H1 (cell line): ENCODE measurements at regions not wholly inside any gene's neighbourhood (a gene's known extent, or its start where the extent isn't known, plus 50 kb on each side); places are given as distances from the start of the nearest gene placed in this dataset.

Source experiments
- CTCF ChIA-PET: fragments of 300-600 bp; sonication (Branson Sonifier 250); formaldehyde crosslinking; loops from one replicate; lab custom pipeline; 2021; ENCODE audit not compliant: partially characterized antibody; lab: Charles Lee
- POLR2A ChIA-PET: fragments of 300-600 bp; sonication (Branson Sonifier 250); formaldehyde crosslinking; loops from one replicate; lab custom pipeline; 2021; ENCODE audit warnings: inconsistent platforms; ENCODE audit not compliant: partially characterized antibody; lab: Charles Lee
- DNase-seq, 2 experiments: peaks; one replicate each; pipeline versions ENCODE4 v3.0.0 to v3.0.0-alpha.2; 2010 to 2022; ENCODE audit warnings: low spot score in 2 of 2, low read depth in 1 of 2, mixed read lengths in 1 of 2
- FAIRE-seq: peaks from 2 replicates; lab custom pipeline; 2011; peaks lifted over from hg19 to GRCh38; lab: Jason Lieb, UNC
- H2AFZ ChIP-seq: 2 replicates; pipeline ENCODE4 v1.8.1; 2012; ENCODE audit warnings: low read length, inconsistent platforms
- H2AK5ac ChIP-seq: 2 replicates; pipeline ENCODE4 v1.6.1; 2013; ENCODE audit warnings: low read depth, low read length
- H2BK120ac ChIP-seq: replicated peaks from 2 replicates; pipeline ENCODE3; 2013; ENCODE audit warnings: low read depth, low read length, inconsistent platforms
- H2BK12ac ChIP-seq: 2 replicates; pipeline ENCODE4 v1.6.1; 2013; ENCODE audit warnings: low read depth, low read length
- H2BK15ac ChIP-seq: 2 replicates; pipeline ENCODE4 v1.6.1; 2013; ENCODE audit warnings: low read length
- H2BK20ac ChIP-seq: 2 replicates; pipeline ENCODE4 v1.6.1; 2013; ENCODE audit warnings: low read length
- H2BK5ac ChIP-seq: 2 replicates; pipeline ENCODE4 v1.6.1; 2013; ENCODE audit warnings: low read depth, low read length
- H3K14ac ChIP-seq: 2 replicates; pipeline ENCODE4 v1.6.1; 2013; ENCODE audit warnings: inconsistent platforms; ENCODE audit not compliant: insufficient read length
- H3K18ac ChIP-seq: 2 replicates; pipeline ENCODE4 v1.6.1; 2013; ENCODE audit warnings: low read length; ENCODE audit errors: extremely low read depth
- H3K23ac ChIP-seq: 2 replicates; pipeline ENCODE4 v1.6.1; 2013; ENCODE audit warnings: inconsistent platforms; ENCODE audit not compliant: insufficient read length
- H3K23me2 ChIP-seq: 2 replicates; pipeline ENCODE4 v1.6.1; 2013; ENCODE audit warnings: low read depth, low read length
- H3K27ac ChIP-seq: 2 replicates; pipeline ENCODE4 v1.6.1; 2011; ENCODE audit warnings: low read depth, low read length, inconsistent platforms
- H3K27me3 ChIP-seq, 4 experiments: replicated peaks in 1 of 4; 1 replicate in 1 of 4; 2 replicates in 3 of 4; pipeline versions ENCODE4 v1.6.1 to v1.8.1; 2011 to 2013; ENCODE audit warnings: low read length in 3 of 4, mild to moderate bottlenecking in 3 of 4, inconsistent platforms in 2 of 4, mixed read lengths in 2 of 4, moderate library complexity in 1 of 4; ENCODE audit not compliant: control insufficient read depth in 3 of 4, insufficient read depth in 3 of 4; ENCODE audit errors: extremely low read depth in 1 of 4
- H3K36me3 ChIP-seq, 4 experiments: 2 replicates each; pipeline versions ENCODE4 v1.6.1 to v1.8.1; 2011 to 2013; ENCODE audit warnings: mild to moderate bottlenecking in 4 of 4, low read length in 3 of 4, moderate library complexity in 2 of 4, control low read depth in 1 of 4, inconsistent platforms in 1 of 4; ENCODE audit not compliant: insufficient read depth in 4 of 4, control insufficient read depth in 2 of 4
- H3K4ac ChIP-seq: replicated peaks from 2 replicates; pipeline ENCODE3; 2013; ENCODE audit warnings: low read length, low read depth, mixed read lengths, inconsistent platforms; ENCODE audit not compliant: insufficient read length
- H3K4me1 ChIP-seq, 4 experiments: replicated peaks in 1 of 4; 1 replicate in 1 of 4; 2 replicates in 3 of 4; pipeline versions ENCODE4 v1.6.1 to v1.8.1; 2011 to 2013; ENCODE audit warnings: low read length in 3 of 4, inconsistent platforms in 2 of 4, mixed read lengths in 1 of 4; ENCODE audit not compliant: insufficient read depth in 4 of 4, control insufficient read depth in 3 of 4
- H3K4me2 ChIP-seq, 2 experiments: 2 replicates each; pipeline versions ENCODE4 v1.6.1 to v1.8.1; 2011 to 2013; ENCODE audit warnings: low read depth in 2 of 2, low read length in 2 of 2, control low read depth in 1 of 2, inconsistent platforms in 1 of 2, mild to moderate bottlenecking in 1 of 2; ENCODE audit not compliant: insufficient read depth in 1 of 2
- H3K4me3 ChIP-seq, 4 experiments: fragments of 200-600, 300-600 bp in 1 of 4; sonication (generic), shearing (Covaris generic), sonication (Bioruptor Twin) in 1 of 4; 2 replicates each; pipeline versions ENCODE4 v1.5.1 to v1.8.1; 2011 to 2016; ENCODE audit warnings: low read length in 4 of 4, low read depth in 3 of 4, control low read depth in 2 of 4, inconsistent platforms in 2 of 4, mild to moderate bottlenecking in 2 of 4, mixed read lengths in 1 of 4, moderate library complexity in 1 of 4; ENCODE audit not compliant: insufficient read depth in 2 of 4; ENCODE audit errors: extremely low read depth in 1 of 4
- H3K56ac ChIP-seq: replicated peaks from 2 replicates; pipeline ENCODE3; 2013; ENCODE audit warnings: low read depth, mild to moderate bottlenecking, mixed read lengths, low read length, inconsistent platforms; ENCODE audit not compliant: insufficient read length
- H3K79me1 ChIP-seq: 2 replicates; pipeline ENCODE4 v1.6.1; 2013; ENCODE audit warnings: low read depth, low read length, control low read depth
- H3K79me2 ChIP-seq, 2 experiments: 2 replicates each; pipeline versions ENCODE4 v1.6.1 to v1.8.1; 2012 to 2013; ENCODE audit warnings: low read length in 2 of 2, mild to moderate bottlenecking in 2 of 2, inconsistent platforms in 1 of 2; ENCODE audit not compliant: insufficient read depth in 2 of 2, control insufficient read depth in 1 of 2
- H3K9ac ChIP-seq, 4 experiments: replicated peaks in 1 of 4; 1 replicate in 1 of 4; 2 replicates in 3 of 4; pipeline versions ENCODE4 v1.6.1 to v1.8.1; 2011 to 2013; ENCODE audit warnings: low read depth in 3 of 4, low read length in 3 of 4, control low read depth in 2 of 4, mild to moderate bottlenecking in 2 of 4, moderate library complexity in 2 of 4, inconsistent platforms in 1 of 4; ENCODE audit errors: extremely low read depth in 1 of 4
- H3K9me3 ChIP-seq, 2 experiments: 2 replicates each; pipeline versions ENCODE4 v1.6.1 to v1.8.1; 2012 to 2013; ENCODE audit warnings: mild to moderate bottlenecking in 2 of 2, moderate library complexity in 2 of 2, control low read depth in 1 of 2, inconsistent platforms in 1 of 2, low read depth in 1 of 2, low read length in 1 of 2, mixed read lengths in 1 of 2; ENCODE audit not compliant: insufficient read depth in 2 of 2
- H4K20me1 ChIP-seq, 2 experiments: replicated peaks in 1 of 2; 2 replicates each; pipeline versions ENCODE3 to v1.8.1; 2011 to 2013; ENCODE audit warnings: inconsistent platforms in 2 of 2, low read length in 2 of 2, mild to moderate bottlenecking in 1 of 2; ENCODE audit not compliant: insufficient read depth in 2 of 2, control insufficient read depth in 1 of 2
- H4K5ac ChIP-seq: 2 replicates; pipeline ENCODE4 v1.6.1; 2013; ENCODE audit warnings: low read length, low read depth, mixed read lengths, inconsistent platforms; ENCODE audit not compliant: insufficient read length
- H4K8ac ChIP-seq: 2 replicates; pipeline ENCODE4 v1.8.0; 2013; ENCODE audit warnings: mild to moderate bottlenecking, moderate library complexity, low read length, inconsistent platforms; ENCODE audit not compliant: insufficient read depth; ENCODE audit errors: extremely low read depth
- H4K91ac ChIP-seq: replicated peaks from 2 replicates; pipeline ENCODE3; 2013; ENCODE audit warnings: low read length, mixed read lengths, inconsistent platforms; ENCODE audit not compliant: insufficient read length
- ATF2 ChIP-seq: IDR thresholded peaks from 2 replicates; pipeline ENCODE4 v1.6.1; 2012; ENCODE audit warnings: low read length, inconsistent platforms
- BRCA1 ChIP-seq: IDR thresholded peaks from 2 replicates; pipeline ENCODE4 v1.6.1; 2012; ENCODE audit warnings: low read depth, low read length, improper control_type of control experiment
- CEBPB ChIP-seq: IDR thresholded peaks from 2 replicates; pipeline ENCODE4 v1.6.1; 2012; ENCODE audit warnings: low read depth, low read length
- HDAC6 ChIP-seq: IDR thresholded peaks from one replicate; pipeline ENCODE4 v1.7.1; 2012; ENCODE audit warnings: low read depth, mild to moderate bottlenecking, inconsistent platforms, low read length, moderate library complexity
- MAFK ChIP-seq: IDR thresholded peaks from 2 replicates; pipeline ENCODE4 v1.6.1; 2012; ENCODE audit warnings: low read depth, mild to moderate bottlenecking, improper control_type of control experiment, low read length
- NRF1 ChIP-seq: IDR thresholded peaks from 2 replicates; pipeline ENCODE4 v1.6.1; 2011; ENCODE audit warnings: mild to moderate bottlenecking, low read depth, low read length, improper control_type of control experiment
- POLR2A ChIP-seq, 2 experiments: IDR thresholded peaks; 1 replicate in 1 of 2; 2 replicates in 1 of 2; pipeline ENCODE4 v1.6.1; 2011; ENCODE audit warnings: low read depth in 2 of 2, low read length in 2 of 2, mild to moderate bottlenecking in 2 of 2; ENCODE audit errors: control extremely low read depth in 1 of 2
- POLR2AphosphoS5 ChIP-seq: IDR thresholded peaks from 2 replicates; pipeline ENCODE4 v1.6.1; 2011; ENCODE audit warnings: low read depth, low read length
- RNF2 ChIP-seq: fragments of 200-900, 300-1000 bp; sonication (generic); IDR thresholded peaks from 2 replicates; pipeline ENCODE4 v1.7.1; 2016; ENCODE audit warnings: borderline replicate concordance, low read depth, mild to moderate bottlenecking, antibody characterized with exemption, low read length; ENCODE audit not compliant: poor library complexity, severe bottlenecking; ENCODE audit errors: missing control alignments
- SIN3A ChIP-seq, 2 experiments: IDR thresholded peaks in 1 of 2; conservative IDR thresholded peaks in 1 of 2; 2 replicates each; pipeline ENCODE4 v1.6.1; 2011 to 2012; ENCODE audit warnings: low read length in 2 of 2, improper control_type of control experiment in 1 of 2, low read depth in 1 of 2, mild to moderate bottlenecking in 1 of 2
- SUZ12 ChIP-seq: fragments of 200-600 bp; sonication (generic); IDR thresholded peaks from 2 replicates; pipeline ENCODE4 v1.6.1; 2012; ENCODE audit warnings: mild to moderate bottlenecking, inconsistent platforms, low read length, moderate library complexity, mixed read lengths
- TEAD4 ChIP-seq: IDR thresholded peaks from 2 replicates; pipeline ENCODE4 v1.6.1; 2012; ENCODE audit warnings: low read depth, low read length, inconsistent platforms, mixed read lengths
- WGBS, 2 experiments: shearing (Covaris generic) in 1 of 2; methylation state at CpG; one replicate each; pipeline versions ENCODE4 v1.1.6 to v1.1.7; 2013 to 2015; ENCODE audit warnings: low lambda C conversion rate in 2 of 2, mixed read lengths in 2 of 2, inconsistent platforms in 1 of 2, low coverage in 1 of 2, missing lambda C conversion rate in 1 of 2; ENCODE audit not compliant: insufficient replicate concordance in 2 of 2, insufficient coverage in 1 of 2, insufficient read length in 1 of 2; ENCODE audit errors: extremely low coverage in 1 of 2, missing lambda C conversion rate in 1 of 2; 5-methylcytosine and 5-hydroxymethylcytosine counted together
- TF ChIP-seq, protein P1 (sequence below): IDR thresholded peaks from 2 replicates; pipeline ENCODE4 v1.6.1; 2012; ENCODE audit warnings: inconsistent platforms

DNA sequence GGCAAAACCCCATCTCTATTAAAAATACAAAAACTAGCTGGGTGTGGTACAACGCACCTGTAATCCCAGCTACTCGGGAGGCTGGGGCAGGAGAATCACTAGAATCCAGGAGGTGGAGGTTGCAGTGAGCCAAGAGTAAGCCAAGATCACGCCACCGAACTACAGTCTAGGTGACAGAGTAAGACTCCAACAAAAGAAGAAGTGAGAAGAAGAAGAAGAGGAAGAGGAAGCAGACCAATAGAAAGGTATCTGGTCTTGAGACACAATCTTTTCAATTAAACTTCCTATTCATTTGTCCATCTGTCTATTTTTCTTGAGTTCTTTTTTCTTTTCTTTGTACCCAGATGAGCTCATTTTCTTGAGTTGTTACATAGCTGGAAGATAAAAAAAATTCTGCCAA, 55.7 kb upstream of the ACADM start:
- ChIA-PET POLR2A (no interaction called here), CTCF (no interaction called here)
- no peak overlapping the region for H3K18ac ChIP-seq
- peaks cover 2 to 11% (median 9%) of the 10 kb centered on the region in 4 experiments; a peak in 4 of 7 replicates for H3K4me1 ChIP-seq
- H3K36me3 ChIP-seq, result no peaks in the 10 kb centered on the region
- no peak overlapping the region for H2BK15ac ChIP-seq
- no peak overlapping the region for H2AK5ac ChIP-seq
- no peaks in the 10 kb centered on the region for H4K20me1 ChIP-seq
- H3K79me1 ChIP-seq, result no peaks in the 10 kb centered on the region
- H3K4ac ChIP-seq, result no peak overlapping the region
- H4K5ac ChIP-seq, result no peak overlapping the region
- 83% methylated on average over 4 of the region's 4 CpGs; no CpG with 5 or more reads in 1 of the 2 experiments for WGBS, 2 experiments
- DNase-seq, result no peak
- H2AFZ ChIP-seq, result no peak overlapping the region
- no peaks in the 10 kb centered on the region; a peak in 1 of 4 replicates for H3K9me3 ChIP-seq
- no peak overlapping the region for H2BK120ac ChIP-seq
- no peak overlapping the region for H2BK20ac ChIP-seq
- no peak overlapping the region for H3K23ac ChIP-seq
- no peak overlapping the region for H3K9ac ChIP-seq
- no peak for FAIRE-seq
- H3K56ac ChIP-seq, result no peak overlapping the region
- no peak overlapping the region for H2BK12ac ChIP-seq
- H4K91ac ChIP-seq, result no peak overlapping the region
- H3K4me2 ChIP-seq, result no peak overlapping the region
- H3K27me3 ChIP-seq, result no peaks in the 10 kb centered on the region
- no peaks in the 10 kb centered on the region for H3K79me2 ChIP-seq
- no peak overlapping the region for H3K4me3 ChIP-seq
- H3K23me2 ChIP-seq, result no peaks in the 10 kb centered on the region
- no peak overlapping the region for H3K27ac ChIP-seq
- H3K14ac ChIP-seq, result no peak overlapping the region
- no peak overlapping the region for H2BK5ac ChIP-seq
- no peak overlapping the region for H4K8ac ChIP-seq
- no peak for TF ChIP-seq HDAC6
- no peak for TF ChIP-seq POLR2A (IDR thresholded peaks at IDR 0.05; ENCODE audit: control extremely low read depth in 1 of 2, low read depth in 2 of 2, low read length in 2 of 2)
- no peak for TF ChIP-seq MAFK
- TF ChIP-seq TEAD4, result no peak
- TF ChIP-seq SIN3A (conservative IDR thresholded peaks at IDR 0.05 in 1 of 2, IDR thresholded peaks at IDR 0.05 in 1 of 2; ENCODE audit: low read depth in 1 of 2, low read length in 2 of 2), result no peak
- no peak for TF ChIP-seq SUZ12
- TF ChIP-seq CEBPB, result no peak
- no peak for TF ChIP-seq NRF1
- TF ChIP-seq BRCA1, result no peak
- TF ChIP-seq POLR2AphosphoS5, result no peak
- TF ChIP-seq RNF2, result no peak
- TF ChIP-seq ATF2, result no peak
- TF ChIP-seq, protein P1, sequence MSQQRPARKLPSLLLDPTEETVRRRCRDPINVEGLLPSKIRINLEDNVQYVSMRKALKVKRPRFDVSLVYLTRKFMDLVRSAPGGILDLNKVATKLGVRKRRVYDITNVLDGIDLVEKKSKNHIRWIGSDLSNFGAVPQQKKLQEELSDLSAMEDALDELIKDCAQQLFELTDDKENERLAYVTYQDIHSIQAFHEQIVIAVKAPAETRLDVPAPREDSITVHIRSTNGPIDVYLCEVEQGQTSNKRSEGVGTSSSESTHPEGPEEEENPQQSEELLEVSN, result no peak
